GM19468 (cell line): ENCODE measurements at regions not wholly inside any gene's neighbourhood (a gene's known extent, or its start where the extent isn't known, plus 50 kb on each side); places are given as distances from the start of the nearest gene placed in this dataset.

Experiments
- ATAC-seq: cut with Tn5 transposase; IDR thresholded peaks from one replicate; pipeline ENCODE4 v1.9.1; 2021; ENCODE audit warnings: mild to moderate bottlenecking, moderate library complexity, moderate number of reproducible peaks; ENCODE audit not compliant: unreplicated experiment; ENCODE audit errors: extremely low read depth

- ATAC-seq: no peak
Observed at GRCh38 chr1:192943108-192943507, 116.1 kb downstream of the UCHL5 start.

GRCh38 chr1:192943522-192943921, 115.6 kb downstream of the UCHL5 start:
- no peak for ATAC-seq

- no peak for ATAC-seq
Observed at GRCh38 chr1:192945390-192946130, 113.6 kb downstream of the UCHL5 start.

GRCh38 chr1:192949783-192950182, 109.4 kb downstream of the UCHL5 start:
- no peak for ATAC-seq

- no peak for ATAC-seq
Observed at GRCh38 chr1:192950926-192951325, 108.2 kb downstream of the UCHL5 start.

- ATAC-seq: peak; percentile 96
Observed at GRCh38 chr1:192951691-192952460, 107.3 kb downstream of the UCHL5 start.

- ATAC-seq: no peak
Observed at GRCh38 chr1:192952646-192953045, 106.5 kb downstream of the UCHL5 start.

GRCh38 chr1:192954705-192955265, 104.4 kb downstream of the UCHL5 start:
- no peak for ATAC-seq

- ATAC-seq: no peak
Observed at GRCh38 chr1:192958350-192958749, 100.8 kb downstream of the UCHL5 start.

- ATAC-seq: no peak
Observed at GRCh38 chr1:192958871-192959270, 100.3 kb downstream of the UCHL5 start.

- no peak for ATAC-seq
Observed at GRCh38 chr1:192959657-192960186, 99.4 kb downstream of the UCHL5 start.
